ENCODE measurements at regions not wholly inside any gene's neighbourhood (a gene's known extent, or its start where the extent isn't known, plus 50 kb on each side); places are given as distances from the start of the nearest gene placed in this dataset.

DNA sequence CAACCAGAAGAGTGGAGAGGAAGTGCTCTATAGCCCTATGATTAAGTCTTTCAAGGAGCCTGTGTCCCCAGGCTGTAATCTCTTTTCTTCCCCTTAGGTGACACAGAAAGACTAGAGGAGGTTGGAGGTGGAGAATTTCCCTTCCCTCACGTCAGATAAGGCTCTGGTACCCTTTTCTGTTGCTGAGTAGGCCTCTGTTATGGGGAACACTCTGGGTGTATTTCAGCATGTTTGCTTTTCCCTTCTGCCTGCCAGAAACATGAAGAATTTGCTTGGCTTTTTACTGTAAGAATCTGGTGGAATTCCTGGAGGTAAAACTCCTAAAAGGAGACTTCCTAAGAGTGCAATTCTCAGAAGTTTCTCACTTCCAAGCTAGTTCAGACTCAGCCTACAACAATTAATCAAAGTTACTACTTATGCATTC lies 58.3 kb downstream of the SIX1 start:
- no peak for TF ChIP-seq SP1 (IDR thresholded peaks at IDR 0.05)
- TF ChIP-seq HDGF (IDR thresholded peaks at IDR 0.05; ENCODE audit: borderline replicate concordance): no peak
- no peak for TF ChIP-seq ZNF384 (IDR thresholded peaks at IDR 0.05)
- no peak for TF ChIP-seq FOXA1 (IDR thresholded peaks at IDR 0.05)
- no peak for TF ChIP-seq BHLHE40 (IDR thresholded peaks at IDR 0.05; ENCODE audit: borderline replicate concordance)
- no peak for TF ChIP-seq FOXK2 (IDR thresholded peaks at IDR 0.05)
- TF ChIP-seq, protein P1, sequence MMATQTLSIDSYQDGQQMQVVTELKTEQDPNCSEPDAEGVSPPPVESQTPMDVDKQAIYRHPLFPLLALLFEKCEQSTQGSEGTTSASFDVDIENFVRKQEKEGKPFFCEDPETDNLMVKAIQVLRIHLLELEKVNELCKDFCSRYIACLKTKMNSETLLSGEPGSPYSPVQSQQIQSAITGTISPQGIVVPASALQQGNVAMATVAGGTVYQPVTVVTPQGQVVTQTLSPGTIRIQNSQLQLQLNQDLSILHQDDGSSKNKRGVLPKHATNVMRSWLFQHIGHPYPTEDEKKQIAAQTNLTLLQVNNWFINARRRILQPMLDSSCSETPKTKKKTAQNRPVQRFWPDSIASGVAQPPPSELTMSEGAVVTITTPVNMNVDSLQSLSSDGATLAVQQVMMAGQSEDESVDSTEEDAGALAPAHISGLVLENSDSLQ (IDR thresholded peaks at IDR 0.05): no peak
- TF ChIP-seq ARNT (IDR thresholded peaks at IDR 0.05): no peak
- no peak for TF ChIP-seq ELF4 (IDR thresholded peaks at IDR 0.05)
- TF ChIP-seq NFRKB (IDR thresholded peaks at IDR 0.05): no peak
- TF ChIP-seq L3MBTL2 (conservative IDR thresholded peaks at IDR 0.05): no peak
- TF ChIP-seq FOXM1 (IDR thresholded peaks at IDR 0.05; ENCODE audit: borderline replicate concordance): no peak
